ENCODE measurements at regions not wholly inside any gene's neighbourhood (a gene's known extent, or its start where the extent isn't known, plus 50 kb on each side); places are given as distances from the start of the nearest gene placed in this dataset.

GRCh38 chr7:119196183-119196582 lies 971.7 kb downstream of the ANKRD7 start:
- H3K27me3 ChIP-seq (ENCODE audit: insufficient read depth, low read length), result no peaks in the 10 kb centered on the region
- no peaks in the 10 kb centered on the region for H3K36me3 ChIP-seq (ENCODE audit: insufficient read depth, low read length)
- H3K4me1 ChIP-seq (ENCODE audit: insufficient read depth, low read length), result peaks cover 9% of the 10 kb centered on the region; the same call in 1 of the 2 replicates
- H3K9ac ChIP-seq (ENCODE audit: low read depth, low read length), result no peak overlapping the region
- no peak overlapping the region for H3K27ac ChIP-seq (ENCODE audit: low read depth, low read length)
- 88% methylated on average over 2 of the region's 2 CpGs for WGBS
- no peaks in the 10 kb centered on the region for H3K9me3 ChIP-seq (ENCODE audit: insufficient read depth, low read depth, low read length)
- no peak overlapping the region for H3K4me3 ChIP-seq (ENCODE audit: low read length)

GRCh38 chr7:119197172-119197876 lies 972.8 kb downstream of the ANKRD7 start:
- Histone ChIP-seq H3K9me3 (ENCODE audit: insufficient read depth, low read depth, low read length) (no peaks in the 10 kb centered on the region), H3K27ac (ENCODE audit: low read depth, low read length) (no peak overlapping the region), H3K36me3 (ENCODE audit: insufficient read depth, low read length) (no peaks in the 10 kb centered on the region), H3K9ac (ENCODE audit: low read depth, low read length) (no peak overlapping the region), H3K4me3 (ENCODE audit: low read length) (no peak overlapping the region), H3K27me3 (ENCODE audit: insufficient read depth, low read length) (no peaks in the 10 kb centered on the region), H3K4me1 (ENCODE audit: insufficient read depth, low read length) (peaks cover 9% of the 10 kb centered on the region; the same call in 1 of the 2 replicates)
- WGBS, result 93% methylated on average over 9 of the region's 9 CpGs

- H3K9ac ChIP-seq (ENCODE audit: low read depth, low read length), result no peak overlapping the region
- no peaks in the 10 kb centered on the region for H3K36me3 ChIP-seq (ENCODE audit: insufficient read depth, low read length)
- no peak overlapping the region for H3K4me3 ChIP-seq (ENCODE audit: low read length)
- peaks cover 9% of the 10 kb centered on the region; the same call in 1 of the 2 replicates for H3K4me1 ChIP-seq (ENCODE audit: insufficient read depth, low read length)
- no peaks in the 10 kb centered on the region for H3K9me3 ChIP-seq (ENCODE audit: insufficient read depth, low read depth, low read length)
- H3K27ac ChIP-seq (ENCODE audit: low read depth, low read length), result no peak overlapping the region
- no peaks in the 10 kb centered on the region for H3K27me3 ChIP-seq (ENCODE audit: insufficient read depth, low read length)
- 37% methylated on average over 8 of the region's 8 CpGs for WGBS
These were observed 973.5 kb downstream of the ANKRD7 start for GRCh38 chr7:119197877-119198527.

DNA sequence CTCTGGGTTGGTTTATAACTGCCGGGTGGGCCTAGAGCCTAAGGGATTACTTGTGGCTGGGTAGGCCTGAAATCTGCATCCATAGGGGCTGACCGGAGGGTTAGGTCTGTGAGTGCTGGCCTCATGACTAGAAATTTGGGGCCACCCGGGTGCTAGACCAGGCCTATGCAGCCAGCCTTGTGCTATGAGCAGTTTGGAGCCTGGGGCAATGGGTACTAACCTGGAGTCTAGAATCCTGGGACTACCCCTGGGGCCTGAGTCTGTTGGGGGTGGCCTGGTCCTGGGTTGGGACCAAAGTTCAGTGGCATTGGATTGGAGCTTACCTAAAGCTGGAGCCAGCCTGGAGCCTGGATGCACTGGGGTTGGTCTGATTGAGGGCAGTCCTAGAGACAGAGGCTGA lies 995.2 kb downstream of the ANKRD7 start:
- Histone ChIP-seq H3K9ac (ENCODE audit: low read depth, low read length) (no peak overlapping the region), H3K4me3 (ENCODE audit: low read length) (no peak overlapping the region), H3K36me3 (ENCODE audit: insufficient read depth, low read length) (no peaks in the 10 kb centered on the region), H3K9me3 (ENCODE audit: insufficient read depth, low read depth, low read length) (no peaks in the 10 kb centered on the region), H3K27me3 (ENCODE audit: insufficient read depth, low read length) (no peaks in the 10 kb centered on the region), H3K27ac (ENCODE audit: low read depth, low read length) (no peak overlapping the region), H3K4me1 (ENCODE audit: insufficient read depth, low read length) (no peaks in the 10 kb centered on the region)
- 91% methylated on average over 3 of the region's 3 CpGs for whole genome bisulfite sequencing

DNA sequence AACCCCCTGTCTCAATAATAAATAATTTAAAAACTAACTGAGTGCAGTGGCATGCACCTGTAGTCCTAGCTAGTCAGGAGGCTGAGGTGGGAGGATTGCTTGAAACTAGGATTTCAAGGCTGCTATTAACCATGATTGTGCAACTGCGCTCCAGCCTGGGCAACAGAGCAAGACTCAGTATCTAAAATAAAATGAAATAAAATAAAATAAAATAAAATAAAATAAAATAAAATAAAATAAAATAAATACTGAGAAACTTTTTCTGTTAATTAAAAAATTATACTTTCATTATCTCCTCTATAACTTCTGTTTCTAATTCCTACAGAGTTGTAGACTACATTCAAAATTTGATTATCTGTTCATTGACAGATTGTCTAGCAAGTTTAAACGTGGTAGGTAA lies 999.4 kb downstream of the ANKRD7 start:
- Histone ChIP-seq H3K4me1 (ENCODE audit: insufficient read depth, low read length) (no peaks in the 10 kb centered on the region), H3K36me3 (ENCODE audit: insufficient read depth, low read length) (no peaks in the 10 kb centered on the region), H3K9me3 (ENCODE audit: insufficient read depth, low read depth, low read length) (0 out of 2 replicates have a peak, but pooled peaks cover 2% of the 10 kb centered on the region), H3K27me3 (ENCODE audit: insufficient read depth, low read length) (no peaks in the 10 kb centered on the region), H3K9ac (ENCODE audit: low read depth, low read length) (no peak overlapping the region), H3K4me3 (ENCODE audit: low read length) (no peak overlapping the region), H3K27ac (ENCODE audit: low read depth, low read length) (no peak overlapping the region)
- no CpG with 5 or more reads among the region's 2 CpGs for WGBS

DNA sequence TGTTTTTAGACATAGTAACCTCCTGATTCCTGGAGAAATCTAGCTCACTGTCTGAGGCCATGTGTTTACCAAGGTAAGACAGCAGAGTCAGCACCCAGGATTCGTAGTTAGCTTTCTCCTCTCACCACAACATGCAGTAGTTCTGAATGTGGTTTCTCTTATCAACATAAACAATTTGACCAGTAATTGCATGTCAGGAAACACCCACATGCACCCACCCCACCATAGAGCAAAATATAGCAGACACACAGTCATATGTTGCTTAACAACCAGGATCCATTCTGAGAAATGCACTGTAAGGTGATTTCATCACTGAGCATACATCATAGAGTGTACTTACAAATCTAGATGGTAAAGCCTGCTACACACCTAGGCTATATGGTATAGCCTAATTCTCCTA lies 1004.0 kb downstream of the ANKRD7 start:
- WGBS, result 84% methylated on average over 1 of the region's 1 CpG
- no peak overlapping the region for H3K27ac ChIP-seq (ENCODE audit: low read depth, low read length)
- H3K36me3 ChIP-seq (ENCODE audit: insufficient read depth, low read length), result no peaks in the 10 kb centered on the region
- no peaks in the 10 kb centered on the region for H3K4me1 ChIP-seq (ENCODE audit: insufficient read depth, low read length)
- no peak overlapping the region for H3K4me3 ChIP-seq (ENCODE audit: low read length)
- no peak overlapping the region for H3K9ac ChIP-seq (ENCODE audit: low read depth, low read length)
- H3K27me3 ChIP-seq (ENCODE audit: insufficient read depth, low read length), result no peaks in the 10 kb centered on the region
- H3K9me3 ChIP-seq (ENCODE audit: insufficient read depth, low read depth, low read length), result 0 out of 2 replicates have a peak, but pooled peaks cover 2% of the 10 kb centered on the region

DNA sequence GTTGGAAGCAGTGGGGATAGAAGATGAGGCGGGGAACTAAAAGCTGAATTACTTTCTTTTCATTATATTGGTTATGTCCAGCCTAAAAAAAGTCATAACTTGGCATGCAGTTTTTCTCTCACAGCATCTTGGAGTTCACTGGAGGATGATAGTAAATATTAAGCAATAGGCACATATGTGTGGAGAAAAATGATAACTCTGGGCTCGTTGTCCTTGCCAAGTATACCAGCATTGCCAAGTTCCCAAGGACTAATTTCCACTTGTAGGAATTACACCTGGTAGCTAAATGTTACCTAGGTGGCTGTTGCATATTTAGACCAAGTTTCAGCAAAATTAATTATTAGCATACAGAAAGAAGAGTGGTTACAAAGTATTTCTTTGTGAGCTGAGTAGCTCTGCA lies 1007.6 kb downstream of the ANKRD7 start:
- 94% methylated on average over 2 of the region's 2 CpGs for WGBS
- no peaks in the 10 kb centered on the region for H3K9me3 ChIP-seq (ENCODE audit: insufficient read depth, low read depth, low read length)

DNA sequence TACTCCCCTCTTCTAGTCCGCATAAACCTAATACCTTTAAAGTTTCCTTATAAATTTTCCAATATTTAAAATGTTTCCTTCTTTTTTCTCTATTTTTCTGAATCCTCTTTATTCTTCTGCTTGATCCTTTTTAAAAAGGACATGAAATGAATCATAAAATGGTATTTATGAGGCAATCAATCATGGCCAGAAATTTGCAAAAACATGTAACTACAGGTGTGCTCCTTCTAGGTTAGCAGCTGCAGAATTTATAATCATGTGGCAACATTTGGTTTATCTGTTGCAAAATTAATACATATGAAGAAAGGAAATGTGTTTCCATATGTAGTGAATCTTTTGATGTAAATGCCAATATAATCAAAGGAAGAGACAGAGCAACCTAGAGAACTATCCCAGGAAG lies 1008.5 kb downstream of the ANKRD7 start:
- Histone ChIP-seq H3K27me3 (ENCODE audit: insufficient read depth, low read length) (no peaks in the 10 kb centered on the region), H3K4me1 (ENCODE audit: insufficient read depth, low read length) (no peaks in the 10 kb centered on the region), H3K4me3 (ENCODE audit: low read length) (no peak overlapping the region), H3K27ac (ENCODE audit: low read depth, low read length) (no peak overlapping the region), H3K9ac (ENCODE audit: low read depth, low read length) (no peak overlapping the region), H3K9me3 (ENCODE audit: insufficient read depth, low read depth, low read length) (no peaks in the 10 kb centered on the region), H3K36me3 (ENCODE audit: insufficient read depth, low read length) (no peaks in the 10 kb centered on the region)
- WGBS, result 90% methylated on average over 1 of the region's 1 CpG

More for the DNA sequence above, 1007.6 kb downstream of the ANKRD7 start:
- Histone ChIP-seq H3K27me3 (ENCODE audit: insufficient read depth, low read length) (no peaks in the 10 kb centered on the region), H3K36me3 (ENCODE audit: insufficient read depth, low read length) (no peaks in the 10 kb centered on the region), H3K27ac (ENCODE audit: low read depth, low read length) (no peak overlapping the region), H3K4me1 (ENCODE audit: insufficient read depth, low read length) (no peaks in the 10 kb centered on the region), H3K4me3 (ENCODE audit: low read length) (no peak overlapping the region), H3K9ac (ENCODE audit: low read depth, low read length) (no peak overlapping the region)

GRCh38 chr7:119252962-119253361 lies 1020.0 kb upstream of the KCND2 start:
- Histone ChIP-seq H3K9ac (ENCODE audit: low read depth, low read length) (no peak overlapping the region), H3K36me3 (ENCODE audit: insufficient read depth, low read length) (no peaks in the 10 kb centered on the region), H3K4me1 (ENCODE audit: insufficient read depth, low read length) (peaks cover 5% of the 10 kb centered on the region)

GRCh38 chr7:119254742-119255141 lies 1018.2 kb upstream of the KCND2 start:
- Histone ChIP-seq H3K9ac (ENCODE audit: low read depth, low read length) (no peak overlapping the region), H3K4me1 (ENCODE audit: insufficient read depth, low read length) (no peaks in the 10 kb centered on the region; the same call in 1 of the 2 replicates), H3K27ac (ENCODE audit: low read depth, low read length) (no peak overlapping the region), H3K9me3 (ENCODE audit: insufficient read depth, low read depth, low read length) (no peaks in the 10 kb centered on the region), H3K27me3 (ENCODE audit: insufficient read depth, low read length) (no peaks in the 10 kb centered on the region), H3K36me3 (ENCODE audit: insufficient read depth, low read length) (no peaks in the 10 kb centered on the region), H3K4me3 (ENCODE audit: low read length) (no peak overlapping the region)

More at GRCh38 chr7:119252962-119253361, 1020.0 kb upstream of the KCND2 start:
- Histone ChIP-seq H3K9me3 (ENCODE audit: insufficient read depth, low read depth, low read length) (no peaks in the 10 kb centered on the region), H3K27me3 (ENCODE audit: insufficient read depth, low read length) (no peaks in the 10 kb centered on the region), H3K4me3 (ENCODE audit: low read length) (no peak overlapping the region), H3K27ac (ENCODE audit: low read depth, low read length) (no peak overlapping the region)

DNA sequence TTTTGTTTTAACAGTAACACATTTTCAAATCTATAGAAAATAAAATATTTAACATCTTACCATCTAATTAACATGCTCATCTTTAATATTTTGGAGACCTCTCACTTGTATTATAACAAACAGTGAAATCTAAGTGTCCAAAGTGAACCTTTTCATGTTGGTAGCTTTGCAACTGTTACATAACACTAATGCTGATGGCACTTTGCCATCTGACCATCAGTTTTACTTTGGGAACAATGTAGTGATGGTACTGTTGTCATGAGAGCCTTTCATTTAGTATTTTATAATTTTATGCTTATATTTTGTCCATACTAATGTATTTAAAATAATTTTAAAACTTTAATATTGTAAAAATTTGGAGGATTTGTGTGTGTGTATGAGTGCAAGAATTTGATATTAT lies 1017.0 kb upstream of the KCND2 start:
- Histone ChIP-seq H3K9ac (ENCODE audit: low read depth, low read length) (no peak overlapping the region), H3K4me1 (ENCODE audit: insufficient read depth, low read length) (no peaks in the 10 kb centered on the region), H3K9me3 (ENCODE audit: insufficient read depth, low read depth, low read length) (no peaks in the 10 kb centered on the region), H3K4me3 (ENCODE audit: low read length) (no peak overlapping the region), H3K27me3 (ENCODE audit: insufficient read depth, low read length) (no peaks in the 10 kb centered on the region), H3K36me3 (ENCODE audit: insufficient read depth, low read length) (no peaks in the 10 kb centered on the region), H3K27ac (ENCODE audit: low read depth, low read length) (no peak overlapping the region)

Data from HUES64 (cell line).